A673 (cell line): ENCODE measurements at regions not wholly inside any gene's neighbourhood (a gene's known extent, or its start where the extent isn't known, plus 50 kb on each side); places are given as distances from the start of the nearest gene placed in this dataset.

Source experiments
- BruUV-seq: library from RNA; stranded (reverse); fragments of 400-500 nt; replicated peaks from 2 replicates; lab custom pipeline; 2021; lab: Mats Ljungman, UMichigan
- CTCF ChIA-PET: fragments of 300-600 bp; sonication (Branson Sonifier 250); formaldehyde crosslinking; loops from one replicate; lab custom pipeline; 2022; ENCODE audit warnings: antibody characterized with exemption; lab: Charles Lee
- POLR2A ChIA-PET: fragments of 300-600 bp; sonication (Branson Sonifier 250); formaldehyde crosslinking; loops from one replicate; lab custom pipeline; 2022; ENCODE audit warnings: antibody characterized with exemption; ENCODE audit not compliant: low non-redundant PET; lab: Charles Lee
- DNase-seq: peaks from one replicate; pipeline ENCODE4 v3.0.0-alpha.2; 2015; ENCODE audit warnings: low spot score
- H3K27ac ChIP-seq: fragments of 200-600 bp; sonication (generic); 2 replicates; pipeline ENCODE4 v1.5.1; 2016; ENCODE audit warnings: mixed run types, low read depth, mild to moderate bottlenecking, mixed read lengths, antibody characterized with exemption, low read length; ENCODE audit not compliant: poor library complexity, severe bottlenecking
- H3K27me3 ChIP-seq: fragments of 200-600 bp; sonication (generic); replicated peaks from 2 replicates; pipeline ENCODE4 v1.6.1; 2017; ENCODE audit warnings: mixed run types, low read depth, mild to moderate bottlenecking, mixed read lengths, antibody characterized with exemption, low read length; ENCODE audit not compliant: insufficient read depth, poor library complexity
- H3K36me3 ChIP-seq: fragments of 200-600 bp; sonication (generic); 2 replicates; pipeline ENCODE4 v1.6.1; 2016; ENCODE audit warnings: mixed run types, mild to moderate bottlenecking, mixed read lengths, antibody characterized with exemption, low read length; ENCODE audit not compliant: insufficient read depth, poor library complexity, severe bottlenecking
- H3K4me1 ChIP-seq: fragments of 200-600 bp; sonication (generic); 2 replicates; pipeline ENCODE4 v1.6.1; 2017; ENCODE audit warnings: mixed run types, mild to moderate bottlenecking, mixed read lengths, antibody characterized with exemption, low read length; ENCODE audit not compliant: insufficient read depth, poor library complexity, severe bottlenecking
- H3K4me3 ChIP-seq: fragments of 200-600 bp; sonication (generic); 2 replicates; pipeline ENCODE4 v1.5.1; 2016; ENCODE audit warnings: low read depth, mixed run types, mild to moderate bottlenecking, mixed read lengths, low read length; ENCODE audit not compliant: poor library complexity, severe bottlenecking
- H3K9me3 ChIP-seq: fragments of 200-600 bp; sonication (generic); 2 replicates; pipeline ENCODE4 v1.6.1; 2016; ENCODE audit warnings: mixed run types, low read depth, mild to moderate bottlenecking, mixed read lengths, antibody characterized with exemption, low read length; ENCODE audit not compliant: poor library complexity, severe bottlenecking
- CTCF ChIP-seq: fragments of 300-800, 200-600 bp; sonication (generic); conservative IDR thresholded peaks from 2 replicates; pipeline ENCODE4 v1.5.1; 2017; ENCODE audit warnings: low read depth, mild to moderate bottlenecking, antibody characterized with exemption, low read length, moderate library complexity, mixed read lengths
- EZH2 ChIP-seq: fragments of 200-600 bp; sonication (generic); IDR thresholded peaks from 2 replicates; pipeline ENCODE4 v1.6.1; 2017; ENCODE audit warnings: borderline replicate concordance, low read depth, mild to moderate bottlenecking, mixed read lengths, antibody characterized with exemption, low read length; ENCODE audit not compliant: poor library complexity, severe bottlenecking
- intact Hi-C: fragments of 100-400 bp; cut with micrococcal nuclease; formaldehyde crosslinking; loops from one replicate; pipeline ENCODE4 v1.10.0; 2022; ENCODE audit not compliant: unreplicated experiment

GRCh38 chr9:7387840-7388239 is 411.7 kb downstream of the DMAC1 start:
- no peaks in the 10 kb centered on the region for H3K9me3 ChIP-seq
- TF ChIP-seq EZH2 (no peak), CTCF (no peak)
- BruUV-seq: no TSS peak
- H3K4me3 ChIP-seq: no peak overlapping the region
- no peaks in the 10 kb centered on the region for H3K4me1 ChIP-seq
- H3K36me3 ChIP-seq: no peaks in the 10 kb centered on the region
- H3K27ac ChIP-seq: no peak overlapping the region
- ChIA-PET CTCF (no interaction called here), POLR2A (no interaction called here)
- no peak for DNase-seq
- intact Hi-C loops: no loop called here
- H3K27me3 ChIP-seq: no peaks in the 10 kb centered on the region

- ChIA-PET POLR2A (no interaction called here), CTCF (interaction anchor here (0.5 kb wide), 1 partner anchor 329 kb away, joined by 5 read pairs; no protein-coding TSS in a partner anchor)
- no TSS peak for BruUV-seq
- H3K27ac ChIP-seq: no peak overlapping the region
- no peak for DNase-seq
- H3K4me3 ChIP-seq: no peak overlapping the region
- intact Hi-C loops: no loop called here
- no peaks in the 10 kb centered on the region for H3K9me3 ChIP-seq
- peaks cover 9% of the 10 kb centered on the region for H3K4me1 ChIP-seq
- H3K36me3 ChIP-seq: no peaks in the 10 kb centered on the region
- no peaks in the 10 kb centered on the region for H3K27me3 ChIP-seq
- TF ChIP-seq EZH2: no peak
- TF ChIP-seq CTCF: no peak
These were observed 417.3 kb downstream of the DMAC1 start for GRCh38 chr9:7382304-7382703.

GRCh38 chr9:7377489-7377888 is 422.1 kb downstream of the DMAC1 start:
- intact Hi-C loops: no loop called here
- BruUV-seq: no TSS peak
- DNase-seq: no peak
- H3K9me3 ChIP-seq: peaks cover 13% of the 10 kb centered on the region
- no peaks in the 10 kb centered on the region for H3K36me3 ChIP-seq
- no peak for TF ChIP-seq CTCF
- no peak for TF ChIP-seq EZH2
- H3K27ac ChIP-seq: peak overlapping the region; percentile 75
- H3K27me3 ChIP-seq: no peaks in the 10 kb centered on the region
- POLR2A ChIA-PET: no interaction called here
- peaks cover 26% of the 10 kb centered on the region for H3K4me1 ChIP-seq
- CTCF ChIA-PET: no interaction called here
- H3K4me3 ChIP-seq: no peak overlapping the region
